ENCODE measurements at regions not wholly inside any gene's neighbourhood (a gene's known extent, or its start where the extent isn't known, plus 50 kb on each side); places are given as distances from the start of the nearest gene placed in this dataset.

DNA sequence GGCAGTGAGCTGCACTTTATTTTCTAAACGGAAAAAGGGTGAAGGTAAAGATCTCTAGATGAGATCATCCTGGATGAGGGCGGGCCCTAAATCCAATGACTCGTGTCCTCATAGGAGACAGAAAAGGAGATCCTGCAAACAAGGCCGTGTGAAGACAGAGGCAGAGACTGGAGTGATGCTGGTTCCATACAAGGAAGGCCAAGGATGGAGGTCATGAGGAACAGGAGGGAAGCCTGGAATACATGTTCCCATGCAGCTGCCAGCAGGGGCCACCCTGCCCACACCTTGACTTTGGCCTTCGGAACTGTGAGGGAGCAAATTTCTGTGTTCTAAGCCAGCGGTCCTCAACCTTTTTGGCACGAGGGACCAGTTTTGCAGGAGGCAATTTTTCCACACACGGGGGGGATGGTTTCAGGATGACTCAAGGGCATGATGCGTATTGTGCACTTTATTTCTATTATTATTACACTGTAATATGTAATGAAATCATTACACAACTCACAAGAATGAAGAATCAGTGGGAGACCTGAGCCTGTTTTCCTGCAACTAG is 94.3 kb downstream of the PSMG1 start:
- Histone ChIP-seq H3K18ac (ENCODE audit: low read length) (peak overlapping the region; percentile 1), H3K4ac (ENCODE audit: low read length) (no peak overlapping the region), H3K27me3 (ENCODE audit: control insufficient read depth in 3 of 3, insufficient read depth in 3 of 3, low read depth in 1 of 3, low read length in 3 of 3) (peaks cover 0 to 11% (median 0%) of the 10 kb centered on the region in 3 experiments), H3K23ac (ENCODE audit: low read depth, low read length, poor library complexity) (no peak overlapping the region), H2BK15ac (ENCODE audit: low read length) (no peak overlapping the region), H2BK5ac (ENCODE audit: low read length) (no peak overlapping the region), H3K9ac (ENCODE audit: low read depth, low read length, poor library complexity) (no peak overlapping the region), H2AK5ac (ENCODE audit: low read depth, low read length) (no peak overlapping the region), H2AFZ (ENCODE audit: low read length) (no peak overlapping the region), H3K79me1 (ENCODE audit: low read depth, low read length) (no peaks in the 10 kb centered on the region), H4K8ac (ENCODE audit: low read depth, low read length) (no peak overlapping the region), H3K4me3 (ENCODE audit: low read length in 2 of 2) (peak overlapping the region in 1 of 2 donors; percentile 0), H3K9me3 (replicated peaks in 1 of 2; ENCODE audit: control insufficient read depth in 2 of 2, insufficient read depth in 1 of 2, low read depth in 1 of 2, low read length in 2 of 2) (no peaks in the 10 kb centered on the region), H3K4me1 (ENCODE audit: control insufficient read depth in 2 of 2, insufficient read depth in 1 of 2, low read depth in 1 of 2, low read length in 2 of 2) (peaks cover 0 to 10% of the 10 kb centered on the region in 2 donors), H3K36me3 (replicated peaks in 1 of 2; ENCODE audit: control insufficient read depth in 2 of 2, insufficient read depth in 2 of 2, low read length in 2 of 2) (no peaks in the 10 kb centered on the region), H3K4me2 (ENCODE audit: insufficient read depth, low read length, poor library complexity, severe bottlenecking) (no peak overlapping the region), H3K14ac (ENCODE audit: low read length) (no peak overlapping the region), H4K91ac (ENCODE audit: low read depth, low read length, poor library complexity) (no peak overlapping the region), H3K27ac (replicated peaks; ENCODE audit: low read length) (no peak overlapping the region), H2BK12ac (ENCODE audit: low read length) (no peak overlapping the region), H2BK120ac (ENCODE audit: low read depth, low read length) (no peak overlapping the region)
- DNase-seq (ENCODE audit: low spot score) = no peak
- WGBS, 2 donors (ENCODE audit: extremely low coverage in 2 of 2, insufficient read length in 2 of 2, insufficient replicate concordance in 1 of 2) = no CpG with 5 or more reads among the region's 9 CpGs

DNA sequence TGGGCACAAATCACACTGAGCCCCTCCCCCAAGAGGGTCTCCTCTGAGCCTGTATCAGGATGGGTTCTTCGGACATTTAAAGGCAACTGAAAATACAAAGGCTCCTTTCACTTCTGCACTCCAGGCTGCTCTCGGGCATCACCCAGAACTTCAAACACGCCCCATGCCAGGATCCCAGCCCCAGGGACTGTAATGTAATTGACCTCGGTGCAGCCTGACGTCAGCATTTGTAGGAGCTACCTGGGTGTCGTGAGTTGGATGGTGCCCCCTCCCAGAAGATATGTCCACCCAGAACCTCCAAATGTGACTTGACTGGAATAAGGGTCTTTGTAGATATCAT is 95.2 kb downstream of the PSMG1 start:
- no CpG with 5 or more reads among the region's 6 CpGs for WGBS, 2 donors (ENCODE audit: extremely low coverage in 2 of 2, insufficient read length in 2 of 2, insufficient replicate concordance in 1 of 2)
- H2AK5ac ChIP-seq (ENCODE audit: low read depth, low read length) = peak overlapping the region; percentile 24

DNA sequence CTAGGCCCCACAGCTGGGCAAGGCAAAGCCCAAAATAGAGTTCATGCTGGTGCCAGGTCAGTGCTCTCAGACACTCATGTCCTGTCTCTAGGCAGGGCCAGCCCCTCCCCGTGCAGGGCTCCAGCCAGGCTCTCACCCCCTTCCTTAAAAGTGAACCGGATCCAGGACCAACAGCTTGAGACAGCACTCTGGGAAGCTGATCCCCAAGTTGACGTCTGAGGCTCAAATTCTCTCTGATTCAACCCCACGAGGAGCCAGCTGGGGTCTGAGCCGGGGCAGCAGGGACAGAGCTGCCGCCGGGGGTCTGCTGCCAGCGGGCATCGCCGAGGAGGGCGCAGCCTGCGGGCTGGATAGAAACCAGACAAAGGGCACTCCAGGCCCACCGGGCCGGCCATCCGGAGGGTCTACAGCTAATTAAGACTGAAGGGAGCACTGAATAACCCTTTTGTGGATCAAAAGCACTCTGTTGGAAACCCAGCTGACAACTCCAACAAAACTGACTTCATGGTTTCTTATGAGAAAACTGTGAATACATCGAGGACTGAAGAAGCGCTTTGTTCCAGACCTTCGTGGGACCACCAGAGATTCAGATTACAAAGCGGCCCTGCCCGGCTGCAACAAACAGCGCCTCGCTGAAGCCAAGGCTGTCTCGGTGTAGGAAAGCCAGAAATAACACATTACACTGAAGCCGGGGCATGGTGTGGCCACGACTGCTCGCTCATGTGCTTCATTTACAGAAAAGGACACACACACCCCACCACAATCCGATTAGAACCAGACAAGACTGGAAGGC is 95.8 kb downstream of the PSMG1 start:
- no peak overlapping the region for H3K4ac ChIP-seq (ENCODE audit: low read length)
- peak; percentile 12 for DNase-seq (ENCODE audit: low spot score)
- peaks cover 0 to 13% of the 10 kb centered on the region in 2 donors for H3K4me1 ChIP-seq (ENCODE audit: control insufficient read depth in 2 of 2, insufficient read depth in 1 of 2, low read depth in 1 of 2, low read length in 2 of 2)
- H2BK15ac ChIP-seq (ENCODE audit: low read length) = no peak overlapping the region
- H3K4me2 ChIP-seq (ENCODE audit: insufficient read depth, low read length, poor library complexity, severe bottlenecking) = peak overlapping the region; percentile 14
- no peak overlapping the region for H2BK5ac ChIP-seq (ENCODE audit: low read length)
- peak overlapping the region; percentile 74 for H3K18ac ChIP-seq (ENCODE audit: low read length)
- H3K14ac ChIP-seq (ENCODE audit: low read length) = no peak overlapping the region
- H3K27me3 ChIP-seq (ENCODE audit: control insufficient read depth in 3 of 3, insufficient read depth in 3 of 3, low read depth in 1 of 3, low read length in 3 of 3) = peaks cover 0 to 7% (median 0%) of the 10 kb centered on the region in 3 experiments
- peak overlapping the region; percentile 87 for H3K23ac ChIP-seq (ENCODE audit: low read depth, low read length, poor library complexity)
- no peak overlapping the region for H2BK120ac ChIP-seq (ENCODE audit: low read depth, low read length)
- peak overlapping the region; percentile 59 for H2AK5ac ChIP-seq (ENCODE audit: low read depth, low read length)
- no peak overlapping the region for H3K27ac ChIP-seq (replicated peaks; ENCODE audit: low read length)
- no peaks in the 10 kb centered on the region for H3K79me1 ChIP-seq (ENCODE audit: low read depth, low read length)
- H3K9me3 ChIP-seq (replicated peaks in 1 of 2; ENCODE audit: control insufficient read depth in 2 of 2, insufficient read depth in 1 of 2, low read depth in 1 of 2, low read length in 2 of 2) = no peaks in the 10 kb centered on the region
- no peak overlapping the region for H4K91ac ChIP-seq (ENCODE audit: low read depth, low read length, poor library complexity)
- no peaks in the 10 kb centered on the region for H3K36me3 ChIP-seq (replicated peaks in 1 of 2; ENCODE audit: control insufficient read depth in 2 of 2, insufficient read depth in 2 of 2, low read length in 2 of 2)
- H3K9ac ChIP-seq (ENCODE audit: low read depth, low read length, poor library complexity) = no peak overlapping the region
- H2AFZ ChIP-seq (ENCODE audit: low read length) = peak overlapping the region; percentile 73
- no peak overlapping the region for H2BK12ac ChIP-seq (ENCODE audit: low read length)
- no peak overlapping the region for H4K8ac ChIP-seq (ENCODE audit: low read depth, low read length)
- no peak overlapping the region for H3K4me3 ChIP-seq (ENCODE audit: low read length in 2 of 2)
- no CpG with 5 or more reads among the region's 27 CpGs for WGBS, 2 donors (ENCODE audit: extremely low coverage in 2 of 2, insufficient read length in 2 of 2, insufficient replicate concordance in 1 of 2)

More for the DNA sequence above, 95.2 kb downstream of the PSMG1 start:
- H2BK12ac ChIP-seq (ENCODE audit: low read length) = no peak overlapping the region
- H3K23ac ChIP-seq (ENCODE audit: low read depth, low read length, poor library complexity) = no peak overlapping the region
- no peak for DNase-seq (ENCODE audit: low spot score)
- H3K14ac ChIP-seq (ENCODE audit: low read length) = no peak overlapping the region
- H3K4me2 ChIP-seq (ENCODE audit: insufficient read depth, low read length, poor library complexity, severe bottlenecking) = no peak overlapping the region
- no peak overlapping the region for H2BK15ac ChIP-seq (ENCODE audit: low read length)
- no peak overlapping the region for H4K91ac ChIP-seq (ENCODE audit: low read depth, low read length, poor library complexity)
- no peak overlapping the region for H2BK120ac ChIP-seq (ENCODE audit: low read depth, low read length)
- no peak overlapping the region for H4K8ac ChIP-seq (ENCODE audit: low read depth, low read length)
- no peak overlapping the region for H3K27ac ChIP-seq (replicated peaks; ENCODE audit: low read length)
- no peak overlapping the region for H3K4ac ChIP-seq (ENCODE audit: low read length)
- peak overlapping the region; percentile 73 for H2AFZ ChIP-seq (ENCODE audit: low read length)
- no peak overlapping the region for H3K9ac ChIP-seq (ENCODE audit: low read depth, low read length, poor library complexity)
- H2BK5ac ChIP-seq (ENCODE audit: low read length) = no peak overlapping the region
- peaks cover 0 to 10% of the 10 kb centered on the region in 2 donors for H3K4me1 ChIP-seq (ENCODE audit: control insufficient read depth in 2 of 2, insufficient read depth in 1 of 2, low read depth in 1 of 2, low read length in 2 of 2)
- H3K27me3 ChIP-seq (ENCODE audit: control insufficient read depth in 3 of 3, insufficient read depth in 3 of 3, low read depth in 1 of 3, low read length in 3 of 3) = peaks cover 0 to 7% (median 0%) of the 10 kb centered on the region in 3 experiments
- no peaks in the 10 kb centered on the region for H3K9me3 ChIP-seq (replicated peaks in 1 of 2; ENCODE audit: control insufficient read depth in 2 of 2, insufficient read depth in 1 of 2, low read depth in 1 of 2, low read length in 2 of 2)
- H3K4me3 ChIP-seq (ENCODE audit: low read length in 2 of 2) = no peak overlapping the region
- H3K36me3 ChIP-seq (replicated peaks in 1 of 2; ENCODE audit: control insufficient read depth in 2 of 2, insufficient read depth in 2 of 2, low read length in 2 of 2) = no peaks in the 10 kb centered on the region
- no peak overlapping the region for H3K18ac ChIP-seq (ENCODE audit: low read length)
- H3K79me1 ChIP-seq (ENCODE audit: low read depth, low read length) = no peaks in the 10 kb centered on the region

DNA sequence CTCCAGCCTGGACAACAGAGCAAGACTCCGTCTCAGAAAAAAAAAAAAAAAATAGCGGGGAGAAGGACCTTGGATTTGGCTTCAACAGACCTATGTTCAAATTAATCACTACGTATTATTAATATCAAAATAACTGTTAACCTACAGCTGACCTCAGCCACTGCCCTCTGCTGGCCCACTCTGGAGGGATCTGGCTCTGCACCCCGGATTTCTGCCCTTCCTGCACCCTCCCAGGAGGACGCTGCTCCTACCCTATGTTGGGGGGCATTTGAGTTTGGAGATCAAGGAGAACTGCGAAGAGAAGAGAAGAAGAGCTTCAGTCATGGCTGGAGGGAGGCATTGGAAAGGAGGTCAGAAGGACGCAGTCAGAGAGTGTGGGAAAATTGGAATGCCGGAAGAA is 96.7 kb downstream of the PSMG1 start:
- Histone ChIP-seq H2AK5ac (ENCODE audit: low read depth, low read length) (no peak overlapping the region), H3K36me3 (replicated peaks in 1 of 2; ENCODE audit: control insufficient read depth in 2 of 2, insufficient read depth in 2 of 2, low read length in 2 of 2) (no peaks in the 10 kb centered on the region), H2BK120ac (ENCODE audit: low read depth, low read length) (no peak overlapping the region), H3K14ac (ENCODE audit: low read length) (no peak overlapping the region), H3K9me3 (replicated peaks in 1 of 2; ENCODE audit: control insufficient read depth in 2 of 2, insufficient read depth in 1 of 2, low read depth in 1 of 2, low read length in 2 of 2) (no peaks in the 10 kb centered on the region), H3K27me3 (ENCODE audit: control insufficient read depth in 3 of 3, insufficient read depth in 3 of 3, low read depth in 1 of 3, low read length in 3 of 3) (peaks cover 0 to 7% (median 0%) of the 10 kb centered on the region in 3 experiments), H3K9ac (ENCODE audit: low read depth, low read length, poor library complexity) (no peak overlapping the region), H4K8ac (ENCODE audit: low read depth, low read length) (no peak overlapping the region), H3K4ac (ENCODE audit: low read length) (no peak overlapping the region), H3K79me1 (ENCODE audit: low read depth, low read length) (no peaks in the 10 kb centered on the region), H2BK12ac (ENCODE audit: low read length) (no peak overlapping the region), H2BK5ac (ENCODE audit: low read length) (no peak overlapping the region), H2AFZ (ENCODE audit: low read length) (no peak overlapping the region), H3K27ac (replicated peaks; ENCODE audit: low read length) (no peak overlapping the region), H3K4me1 (ENCODE audit: control insufficient read depth in 2 of 2, insufficient read depth in 1 of 2, low read depth in 1 of 2, low read length in 2 of 2) (peaks cover 0 to 15% of the 10 kb centered on the region in 2 donors), H3K18ac (ENCODE audit: low read length) (peak overlapping the region; percentile 78), H3K23ac (ENCODE audit: low read depth, low read length, poor library complexity) (no peak overlapping the region), H3K4me2 (ENCODE audit: insufficient read depth, low read length, poor library complexity, severe bottlenecking) (no peak overlapping the region), H3K4me3 (ENCODE audit: low read length in 2 of 2) (no peak overlapping the region), H4K91ac (ENCODE audit: low read depth, low read length, poor library complexity) (no peak overlapping the region), H2BK15ac (ENCODE audit: low read length) (no peak overlapping the region)
- WGBS, 2 donors (ENCODE audit: extremely low coverage in 2 of 2, insufficient read length in 2 of 2, insufficient replicate concordance in 1 of 2) = no CpG with 5 or more reads among the region's 8 CpGs
- no peak for DNase-seq (ENCODE audit: low spot score)
